GM23338 (cell line): ENCODE measurements at regions not wholly inside any gene's neighbourhood (a gene's known extent, or its start where the extent isn't known, plus 50 kb on each side); places are given as distances from the start of the nearest gene placed in this dataset.

Experiments used
- ATAC-seq: fragments of 200-7000 bp; cut with Tn5 transposase; 3 replicates; pipeline ENCODE4 v1.9.1; 2020
- DNase-seq: peaks from one replicate; pipeline ENCODE4 v3.0.0-alpha.2; 2015; ENCODE audit warnings: low spot score
- H2AFZ ChIP-seq: fragments of 200-600 bp; sonication (generic); 2 replicates; pipeline ENCODE4 v1.8.0; 2016; ENCODE audit warnings: antibody characterized with exemption, mild to moderate bottlenecking, moderate library complexity
- H3F3A ChIP-seq: fragments of 200-600 bp; sonication (generic); replicated peaks from 2 replicates; pipeline ENCODE4 v1.8.0; 2017; ENCODE audit warnings: antibody characterized with exemption, mixed run types, low read depth
- H3K27ac ChIP-seq: fragments of 200-600 bp; sonication (generic); 2 replicates; pipeline ENCODE4 v1.6.1; 2016; ENCODE audit warnings: low read depth
- H3K27me3 ChIP-seq: fragments of 200-600 bp; sonication (generic); 2 replicates; pipeline ENCODE4 v1.8.0; 2016; ENCODE audit warnings: mild to moderate bottlenecking, mixed run types, moderate library complexity; ENCODE audit not compliant: insufficient read depth
- H3K36me3 ChIP-seq: fragments of 200-600 bp; sonication (generic); 2 replicates; pipeline ENCODE4 v1.8.0; 2016; ENCODE audit warnings: mild to moderate bottlenecking; ENCODE audit not compliant: insufficient read depth
- H3K4me1 ChIP-seq: fragments of 200-600 bp; sonication (generic); 2 replicates; pipeline ENCODE4 v1.8.0; 2016; ENCODE audit warnings: mild to moderate bottlenecking, moderate library complexity; ENCODE audit not compliant: insufficient read depth
- H3K4me2 ChIP-seq: fragments of 200-600 bp; sonication (generic); 2 replicates; pipeline ENCODE4 v1.7.1; 2017; ENCODE audit warnings: mixed run types
- H3K4me3 ChIP-seq: fragments of 200-600 bp; sonication (generic); 2 replicates; pipeline ENCODE4 v1.6.1; 2016; ENCODE audit warnings: mixed run types
- H3K79me2 ChIP-seq: fragments of 200-600 bp; sonication (generic); replicated peaks from 2 replicates; pipeline ENCODE4 v1.8.0; 2017; ENCODE audit warnings: mild to moderate bottlenecking; ENCODE audit not compliant: insufficient read depth
- H3K9me2 ChIP-seq: fragments of 200-600 bp; sonication (generic); 2 replicates; pipeline ENCODE4 v1.8.0; 2017; ENCODE audit not compliant: insufficient read depth
- H4K20me1 ChIP-seq: fragments of 200-600 bp; sonication (generic); replicated peaks from 2 replicates; pipeline ENCODE4 v1.8.0; 2017; ENCODE audit warnings: mild to moderate bottlenecking; ENCODE audit not compliant: insufficient read depth
- H3K27ac Mint-ChIP-seq: 2 replicates; pipeline ENCODE4 v1.8.0; 2020; ENCODE audit warnings: inconsistent platforms, mild to moderate bottlenecking, moderate library complexity, mixed read lengths
- H3K27me3 Mint-ChIP-seq: 3 replicates; pipeline ENCODE4 v1.8.0; 2022; ENCODE audit warnings: low read depth, mild to moderate bottlenecking, moderate library complexity, mixed read lengths, inconsistent platforms; ENCODE audit not compliant: insufficient read depth, poor library complexity
- H3K36me3 Mint-ChIP-seq: 3 replicates; pipeline ENCODE4 v1.8.0; 2021; ENCODE audit warnings: low read depth, mild to moderate bottlenecking, inconsistent platforms, moderate library complexity, mixed read lengths
- H3K4me1 Mint-ChIP-seq: 3 replicates; pipeline ENCODE4 v1.8.0; 2020; ENCODE audit warnings: mild to moderate bottlenecking, inconsistent platforms, mixed read lengths
- H3K4me3 Mint-ChIP-seq: 3 replicates; pipeline ENCODE4 v1.8.0; 2021; ENCODE audit warnings: moderate library complexity, mild to moderate bottlenecking, inconsistent platforms, mixed read lengths
- H3K9me3 Mint-ChIP-seq: 3 replicates; pipeline ENCODE4 v1.8.0; 2020; ENCODE audit warnings: moderate library complexity, mild to moderate bottlenecking, inconsistent platforms, mixed read lengths
- CREB1 ChIP-seq: fragments of 250-450 bp; sonication (Bioruptor Pico); IDR thresholded peaks from 2 replicates; pipeline ENCODE4 v1.5.0; 2020; ENCODE audit warnings: low read depth, mild to moderate bottlenecking, moderate library complexity
- EZH2 ChIP-seq: fragments of 200-600 bp; sonication (generic); IDR thresholded peaks from one replicate; pipeline ENCODE4 v1.8.0; 2017; ENCODE audit warnings: antibody characterized with exemption, mild to moderate bottlenecking, low read depth; ENCODE audit not compliant: unreplicated experiment
- EZH2phosphoT487 ChIP-seq: fragments of 200-600 bp; sonication (generic); IDR thresholded peaks from one replicate; pipeline ENCODE4 v1.8.1; 2018; ENCODE audit warnings: antibody characterized with exemption; ENCODE audit not compliant: unreplicated experiment
- JUNB ChIP-seq: IDR thresholded peaks from one replicate; pipeline ENCODE4 v1.6.1; 2016; ENCODE audit warnings: antibody characterized with exemption; ENCODE audit not compliant: unreplicated experiment
- NANOG ChIP-seq: IDR thresholded peaks from 2 replicates; pipeline ENCODE4 v1.6.1; 2016; ENCODE audit warnings: antibody characterized with exemption, borderline replicate concordance
- POLR2AphosphoS5 ChIP-seq: IDR thresholded peaks from 2 replicates; pipeline ENCODE4 v1.6.1; 2016; ENCODE audit warnings: antibody characterized with exemption, low read depth
- STAT1 ChIP-seq: IDR thresholded peaks from one replicate; pipeline ENCODE4 v1.6.1; 2016; ENCODE audit warnings: antibody characterized with exemption; ENCODE audit not compliant: unreplicated experiment
- ZNF114 ChIP-seq: fragments of 250-450 bp; sonication (Bioruptor Pico); IDR thresholded peaks from 2 replicates; pipeline ENCODE4 v1.5.0; 2020; ENCODE audit warnings: mild to moderate bottlenecking, moderate library complexity
- ZNF331 ChIP-seq: fragments of 250-450 bp; sonication (Bioruptor Pico); IDR thresholded peaks from 2 replicates; pipeline ENCODE4 v1.5.0; 2020; ENCODE audit warnings: low read depth, mild to moderate bottlenecking, moderate library complexity
- TF ChIP-seq, protein P1 (sequence below): fragments of 250-450 bp; sonication (Bioruptor Pico); IDR thresholded peaks from 2 replicates; pipeline ENCODE4 v1.5.0; 2020; ENCODE audit warnings: mild to moderate bottlenecking, moderate library complexity
- TF ChIP-seq, protein P2 (sequence below), 2 experiments: fragments of 200-600 bp in 1 of 2; sonication (generic) in 1 of 2; conservative IDR thresholded peaks; 2 replicates each; pipeline versions ENCODE4 v1.5.1 to v1.6.1; 2016 to 2017; ENCODE audit warnings: antibody characterized with exemption in 2 of 2, low read depth in 2 of 2, mild to moderate bottlenecking in 2 of 2, moderate library complexity in 1 of 2
- TF ChIP-seq, protein P3 (sequence below): IDR thresholded peaks from 2 replicates; pipeline ENCODE4 v1.6.1; 2016; ENCODE audit warnings: antibody characterized with exemption
- TF ChIP-seq, protein P4 (sequence below): IDR thresholded peaks from one replicate; pipeline ENCODE4 v1.6.1; 2018; ENCODE audit warnings: antibody characterized with exemption; ENCODE audit not compliant: unreplicated experiment

DNA sequence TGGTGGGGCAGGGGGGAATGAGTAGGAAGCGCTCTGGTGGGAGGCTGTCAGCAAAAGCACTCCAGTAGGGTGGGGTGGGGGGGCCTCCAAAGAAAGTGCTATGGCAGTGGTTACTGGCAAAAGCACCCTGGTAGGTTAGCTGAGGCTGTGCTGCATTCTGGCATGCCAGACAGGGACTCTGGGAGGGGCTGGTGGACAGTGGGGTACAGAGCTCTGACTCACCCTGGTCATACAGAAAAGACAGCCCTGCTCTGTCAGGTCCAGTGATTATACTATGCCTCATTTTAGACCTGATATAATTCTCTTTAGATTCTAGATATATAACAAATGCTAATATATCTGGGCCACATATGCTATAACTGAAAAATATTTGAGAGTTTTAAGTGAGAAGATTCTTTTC, 82.8 kb upstream of the CPNE4 start:
- no peak overlapping the region for H3K4me3 ChIP-seq
- H2AFZ ChIP-seq, result no peak overlapping the region
- Mint-ChIP-seq H3K4me1 (no peaks in the 10 kb centered on the region), H3K36me3 (no peaks in the 10 kb centered on the region), H3K27me3 (no peaks in the 10 kb centered on the region), H3K27ac (no peak overlapping the region), H3K4me3 (no peak overlapping the region), H3K9me3 (no peaks in the 10 kb centered on the region; the same call in 2 of the 3 replicates)
- 0 out of 2 replicates have a peak, but pooled peaks cover 4% of the 10 kb centered on the region for H3K9me2 ChIP-seq
- no peaks in the 10 kb centered on the region for H3K36me3 ChIP-seq
- no peaks in the 10 kb centered on the region for H3F3A ChIP-seq
- TF ChIP-seq JUNB (no peak), STAT1 (no peak), NANOG (no peak), EZH2 (no peak), ZNF114 (CRISPR knock-in tag) (no peak), CREB1 (CRISPR knock-in tag) (no peak), EZH2phosphoT487 (no peak), POLR2AphosphoS5 (no peak), ZNF331 (no peak)
- TF ChIP-seq, protein P1, sequence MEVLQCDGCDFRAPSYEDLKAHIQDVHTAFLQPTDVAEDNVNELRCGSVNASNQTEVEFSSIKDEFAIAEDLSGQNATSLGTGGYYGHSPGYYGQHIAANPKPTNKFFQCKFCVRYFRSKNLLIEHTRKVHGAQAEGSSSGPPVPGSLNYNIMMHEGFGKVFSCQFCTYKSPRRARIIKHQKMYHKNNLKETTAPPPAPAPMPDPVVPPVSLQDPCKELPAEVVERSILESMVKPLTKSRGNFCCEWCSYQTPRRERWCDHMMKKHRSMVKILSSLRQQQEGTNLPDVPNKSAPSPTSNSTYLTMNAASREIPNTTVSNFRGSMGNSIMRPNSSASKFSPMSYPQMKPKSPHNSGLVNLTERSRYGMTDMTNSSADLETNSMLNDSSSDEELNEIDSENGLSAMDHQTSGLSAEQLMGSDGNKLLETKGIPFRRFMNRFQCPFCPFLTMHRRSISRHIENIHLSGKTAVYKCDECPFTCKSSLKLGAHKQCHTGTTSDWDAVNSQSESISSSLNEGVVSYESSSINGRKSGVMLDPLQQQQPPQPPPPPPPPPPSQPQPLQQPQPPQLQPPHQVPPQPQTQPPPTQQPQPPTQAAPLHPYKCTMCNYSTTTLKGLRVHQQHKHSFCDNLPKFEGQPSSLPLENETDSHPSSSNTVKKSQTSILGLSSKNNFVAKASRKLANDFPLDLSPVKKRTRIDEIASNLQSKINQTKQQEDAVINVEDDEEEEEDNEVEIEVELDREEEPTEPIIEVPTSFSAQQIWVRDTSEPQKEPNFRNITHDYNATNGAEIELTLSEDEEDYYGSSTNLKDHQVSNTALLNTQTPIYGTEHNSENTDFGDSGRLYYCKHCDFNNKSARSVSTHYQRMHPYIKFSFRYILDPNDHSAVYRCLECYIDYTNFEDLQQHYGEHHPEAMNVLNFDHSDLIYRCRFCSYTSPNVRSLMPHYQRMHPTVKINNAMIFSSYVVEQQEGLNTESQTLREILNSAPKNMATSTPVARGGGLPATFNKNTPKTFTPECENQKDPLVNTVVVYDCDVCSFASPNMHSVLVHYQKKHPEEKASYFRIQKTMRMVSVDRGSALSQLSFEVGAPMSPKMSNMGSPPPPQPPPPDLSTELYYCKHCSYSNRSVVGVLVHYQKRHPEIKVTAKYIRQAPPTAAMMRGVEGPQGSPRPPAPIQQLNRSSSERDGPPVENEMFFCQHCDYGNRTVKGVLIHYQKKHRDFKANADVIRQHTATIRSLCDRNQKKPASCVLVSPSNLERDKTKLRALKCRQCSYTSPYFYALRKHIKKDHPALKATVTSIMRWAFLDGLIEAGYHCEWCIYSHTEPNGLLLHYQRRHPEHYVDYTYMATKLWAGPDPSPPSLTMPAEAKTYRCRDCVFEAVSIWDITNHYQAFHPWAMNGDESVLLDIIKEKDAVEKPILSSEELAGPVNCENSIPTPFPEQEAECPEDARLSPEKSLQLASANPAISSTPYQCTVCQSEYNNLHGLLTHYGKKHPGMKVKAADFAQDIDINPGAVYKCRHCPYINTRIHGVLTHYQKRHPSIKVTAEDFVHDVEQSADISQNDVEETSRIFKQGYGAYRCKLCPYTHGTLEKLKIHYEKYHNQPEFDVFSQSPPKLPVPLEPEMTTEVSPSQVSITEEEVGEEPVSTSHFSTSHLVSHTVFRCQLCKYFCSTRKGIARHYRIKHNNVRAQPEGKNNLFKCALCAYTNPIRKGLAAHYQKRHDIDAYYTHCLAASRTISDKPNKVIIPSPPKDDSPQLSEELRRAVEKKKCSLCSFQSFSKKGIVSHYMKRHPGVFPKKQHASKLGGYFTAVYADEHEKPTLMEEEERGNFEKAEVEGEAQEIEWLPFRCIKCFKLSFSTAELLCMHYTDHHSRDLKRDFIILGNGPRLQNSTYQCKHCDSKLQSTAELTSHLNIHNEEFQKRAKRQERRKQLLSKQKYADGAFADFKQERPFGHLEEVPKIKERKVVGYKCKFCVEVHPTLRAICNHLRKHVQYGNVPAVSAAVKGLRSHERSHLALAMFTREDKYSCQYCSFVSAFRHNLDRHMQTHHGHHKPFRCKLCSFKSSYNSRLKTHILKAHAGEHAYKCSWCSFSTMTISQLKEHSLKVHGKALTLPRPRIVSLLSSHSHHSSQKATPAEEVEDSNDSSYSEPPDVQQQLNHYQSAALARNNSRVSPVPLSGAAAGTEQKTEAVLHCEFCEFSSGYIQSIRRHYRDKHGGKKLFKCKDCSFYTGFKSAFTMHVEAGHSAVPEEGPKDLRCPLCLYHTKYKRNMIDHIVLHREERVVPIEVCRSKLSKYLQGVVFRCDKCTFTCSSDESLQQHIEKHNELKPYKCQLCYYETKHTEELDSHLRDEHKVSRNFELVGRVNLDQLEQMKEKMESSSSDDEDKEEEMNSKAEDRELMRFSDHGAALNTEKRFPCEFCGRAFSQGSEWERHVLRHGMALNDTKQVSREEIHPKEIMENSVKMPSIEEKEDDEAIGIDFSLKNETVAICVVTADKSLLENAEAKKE (CRISPR knock-in tag), result no peak
- TF ChIP-seq, protein P2, sequence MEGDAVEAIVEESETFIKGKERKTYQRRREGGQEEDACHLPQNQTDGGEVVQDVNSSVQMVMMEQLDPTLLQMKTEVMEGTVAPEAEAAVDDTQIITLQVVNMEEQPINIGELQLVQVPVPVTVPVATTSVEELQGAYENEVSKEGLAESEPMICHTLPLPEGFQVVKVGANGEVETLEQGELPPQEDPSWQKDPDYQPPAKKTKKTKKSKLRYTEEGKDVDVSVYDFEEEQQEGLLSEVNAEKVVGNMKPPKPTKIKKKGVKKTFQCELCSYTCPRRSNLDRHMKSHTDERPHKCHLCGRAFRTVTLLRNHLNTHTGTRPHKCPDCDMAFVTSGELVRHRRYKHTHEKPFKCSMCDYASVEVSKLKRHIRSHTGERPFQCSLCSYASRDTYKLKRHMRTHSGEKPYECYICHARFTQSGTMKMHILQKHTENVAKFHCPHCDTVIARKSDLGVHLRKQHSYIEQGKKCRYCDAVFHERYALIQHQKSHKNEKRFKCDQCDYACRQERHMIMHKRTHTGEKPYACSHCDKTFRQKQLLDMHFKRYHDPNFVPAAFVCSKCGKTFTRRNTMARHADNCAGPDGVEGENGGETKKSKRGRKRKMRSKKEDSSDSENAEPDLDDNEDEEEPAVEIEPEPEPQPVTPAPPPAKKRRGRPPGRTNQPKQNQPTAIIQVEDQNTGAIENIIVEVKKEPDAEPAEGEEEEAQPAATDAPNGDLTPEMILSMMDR (conservative IDR thresholded peaks at IDR 0.05; ENCODE audit: low read depth in 2 of 2), result no peak
- TF ChIP-seq, protein P3, sequence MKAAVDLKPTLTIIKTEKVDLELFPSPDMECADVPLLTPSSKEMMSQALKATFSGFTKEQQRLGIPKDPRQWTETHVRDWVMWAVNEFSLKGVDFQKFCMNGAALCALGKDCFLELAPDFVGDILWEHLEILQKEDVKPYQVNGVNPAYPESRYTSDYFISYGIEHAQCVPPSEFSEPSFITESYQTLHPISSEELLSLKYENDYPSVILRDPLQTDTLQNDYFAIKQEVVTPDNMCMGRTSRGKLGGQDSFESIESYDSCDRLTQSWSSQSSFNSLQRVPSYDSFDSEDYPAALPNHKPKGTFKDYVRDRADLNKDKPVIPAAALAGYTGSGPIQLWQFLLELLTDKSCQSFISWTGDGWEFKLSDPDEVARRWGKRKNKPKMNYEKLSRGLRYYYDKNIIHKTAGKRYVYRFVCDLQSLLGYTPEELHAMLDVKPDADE, result no peak
- TF ChIP-seq, protein P4, sequence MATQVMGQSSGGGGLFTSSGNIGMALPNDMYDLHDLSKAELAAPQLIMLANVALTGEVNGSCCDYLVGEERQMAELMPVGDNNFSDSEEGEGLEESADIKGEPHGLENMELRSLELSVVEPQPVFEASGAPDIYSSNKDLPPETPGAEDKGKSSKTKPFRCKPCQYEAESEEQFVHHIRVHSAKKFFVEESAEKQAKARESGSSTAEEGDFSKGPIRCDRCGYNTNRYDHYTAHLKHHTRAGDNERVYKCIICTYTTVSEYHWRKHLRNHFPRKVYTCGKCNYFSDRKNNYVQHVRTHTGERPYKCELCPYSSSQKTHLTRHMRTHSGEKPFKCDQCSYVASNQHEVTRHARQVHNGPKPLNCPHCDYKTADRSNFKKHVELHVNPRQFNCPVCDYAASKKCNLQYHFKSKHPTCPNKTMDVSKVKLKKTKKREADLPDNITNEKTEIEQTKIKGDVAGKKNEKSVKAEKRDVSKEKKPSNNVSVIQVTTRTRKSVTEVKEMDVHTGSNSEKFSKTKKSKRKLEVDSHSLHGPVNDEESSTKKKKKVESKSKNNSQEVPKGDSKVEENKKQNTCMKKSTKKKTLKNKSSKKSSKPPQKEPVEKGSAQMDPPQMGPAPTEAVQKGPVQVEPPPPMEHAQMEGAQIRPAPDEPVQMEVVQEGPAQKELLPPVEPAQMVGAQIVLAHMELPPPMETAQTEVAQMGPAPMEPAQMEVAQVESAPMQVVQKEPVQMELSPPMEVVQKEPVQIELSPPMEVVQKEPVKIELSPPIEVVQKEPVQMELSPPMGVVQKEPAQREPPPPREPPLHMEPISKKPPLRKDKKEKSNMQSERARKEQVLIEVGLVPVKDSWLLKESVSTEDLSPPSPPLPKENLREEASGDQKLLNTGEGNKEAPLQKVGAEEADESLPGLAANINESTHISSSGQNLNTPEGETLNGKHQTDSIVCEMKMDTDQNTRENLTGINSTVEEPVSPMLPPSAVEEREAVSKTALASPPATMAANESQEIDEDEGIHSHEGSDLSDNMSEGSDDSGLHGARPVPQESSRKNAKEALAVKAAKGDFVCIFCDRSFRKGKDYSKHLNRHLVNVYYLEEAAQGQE, result no peak
- no peaks in the 10 kb centered on the region for H3K4me1 ChIP-seq
- no peak overlapping the region for H3K27ac ChIP-seq
- no peak for ATAC-seq
- no peaks in the 10 kb centered on the region for H3K27me3 ChIP-seq
- H3K79me2 ChIP-seq, result no peaks in the 10 kb centered on the region
- H3K4me2 ChIP-seq, result no peak overlapping the region
- H4K20me1 ChIP-seq, result no peaks in the 10 kb centered on the region
- DNase-seq, result no peak
